Trophoblast cell (in vitro differentiated cells and primary cell): ENCODE measurements at regions not wholly inside any gene's neighbourhood (a gene's known extent, or its start where the extent isn't known, plus 50 kb on each side); places are given as distances from the start of the nearest gene placed in this dataset.
A peak's percentile ranks its signal among the peaks of the same experiment; 100 is the strongest.

Experiments
- DNase-seq, 2 donors: peaks; one replicate each; pipeline ENCODE4 v3.0.0-alpha.2; 2016
- H2AFZ ChIP-seq: 2 replicates; pipeline ENCODE4 v1.6.1; 2013; ENCODE audit warnings: low read length, moderate library complexity, mild to moderate bottlenecking; ENCODE audit not compliant: insufficient read depth, poor library complexity
- H2AK5ac ChIP-seq: 2 replicates; pipeline ENCODE4 v1.6.1; 2013; ENCODE audit warnings: mild to moderate bottlenecking, low read length
- H2BK120ac ChIP-seq: 2 replicates; pipeline ENCODE4 v1.6.1; 2013; ENCODE audit warnings: low read length, mild to moderate bottlenecking, moderate library complexity; ENCODE audit not compliant: insufficient read depth, poor library complexity
- H2BK12ac ChIP-seq: 2 replicates; pipeline ENCODE4 v1.6.1; 2013; ENCODE audit warnings: mild to moderate bottlenecking, low read length, moderate library complexity
- H2BK5ac ChIP-seq: 2 replicates; pipeline ENCODE4 v1.6.1; 2013; ENCODE audit warnings: low read length, low read depth, moderate library complexity, mild to moderate bottlenecking; ENCODE audit not compliant: poor library complexity
- H3K14ac ChIP-seq: 2 replicates; pipeline ENCODE4 v1.6.1; 2013; ENCODE audit warnings: mild to moderate bottlenecking, low read length
- H3K18ac ChIP-seq: 2 replicates; pipeline ENCODE4 v1.6.1; 2013; ENCODE audit warnings: mild to moderate bottlenecking, low read length
- H3K23ac ChIP-seq: 2 replicates; pipeline ENCODE4 v1.6.1; 2013; ENCODE audit warnings: low read length
- H3K27ac ChIP-seq: 2 replicates; pipeline ENCODE4 v1.5.1; 2013; ENCODE audit warnings: low read depth, mild to moderate bottlenecking, inconsistent platforms, low read length, moderate library complexity
- H3K27me3 ChIP-seq: 2 replicates; pipeline ENCODE4 v1.6.1; 2013; ENCODE audit warnings: inconsistent platforms, mild to moderate bottlenecking, low read length, moderate library complexity; ENCODE audit not compliant: insufficient read depth
- H3K36me3 ChIP-seq, 2 experiments: 1 replicate in 1 of 2; 2 replicates in 1 of 2; pipeline ENCODE4 v1.6.1; 2013; ENCODE audit warnings: low read length in 2 of 2, mild to moderate bottlenecking in 2 of 2, moderate library complexity in 1 of 2; ENCODE audit not compliant: insufficient read depth in 2 of 2, control insufficient read depth in 1 of 2
- H3K4ac ChIP-seq: 2 replicates; pipeline ENCODE4 v1.6.1; 2013; ENCODE audit warnings: low read depth, mild to moderate bottlenecking, low read length, moderate library complexity
- H3K4me1 ChIP-seq, 2 experiments: 1 replicate in 1 of 2; 2 replicates in 1 of 2; pipeline ENCODE4 v1.6.1; 2013; ENCODE audit warnings: low read length in 2 of 2, mild to moderate bottlenecking in 2 of 2, moderate library complexity in 1 of 2; ENCODE audit not compliant: insufficient read depth in 2 of 2, control insufficient read depth in 1 of 2
- H3K4me2 ChIP-seq: 2 replicates; pipeline ENCODE4 v1.6.1; 2013; ENCODE audit warnings: inconsistent platforms, mild to moderate bottlenecking, low read length, moderate library complexity
- H3K4me3 ChIP-seq: 2 replicates; pipeline ENCODE4 v1.5.1; 2013; ENCODE audit warnings: mild to moderate bottlenecking, low read depth, low read length, inconsistent platforms
- H3K79me1 ChIP-seq: one replicate; pipeline ENCODE4 v1.6.1; 2013; ENCODE audit warnings: low read length
- H3K79me2 ChIP-seq: 2 replicates; pipeline ENCODE4 v1.6.1; 2013; ENCODE audit warnings: low read length, mild to moderate bottlenecking; ENCODE audit not compliant: control insufficient read depth, insufficient read depth, poor library complexity
- H3K9ac ChIP-seq: 2 replicates; pipeline ENCODE4 v1.6.1; 2013; ENCODE audit warnings: mild to moderate bottlenecking, low read length
- H3K9me3 ChIP-seq: 2 replicates; pipeline ENCODE4 v1.6.1; 2013; ENCODE audit warnings: low read depth, mild to moderate bottlenecking, control low read depth, inconsistent platforms, low read length; ENCODE audit not compliant: insufficient read depth
- H4K12ac ChIP-seq: 2 replicates; pipeline ENCODE4 v1.6.1; 2013; ENCODE audit warnings: low read depth, mild to moderate bottlenecking, low read length, moderate library complexity
- H4K8ac ChIP-seq: 2 replicates; pipeline ENCODE4 v1.6.1; 2013; ENCODE audit warnings: low read depth, mild to moderate bottlenecking, low read length, moderate library complexity
- H4K91ac ChIP-seq: one replicate; pipeline ENCODE4 v1.6.1; 2013; ENCODE audit warnings: low read depth, mild to moderate bottlenecking, low read length, moderate library complexity
- WGBS: extraction: QIAGEN DNeasy Blood & Tissue Kit; methylation state at CpG from one replicate; pipeline ENCODE4 v1.1.7; 2013; ENCODE audit warnings: missing lambda C conversion rate; ENCODE audit not compliant: insufficient read length, insufficient coverage; ENCODE audit errors: extremely low coverage; 5-methylcytosine and 5-hydroxymethylcytosine counted together

DNA sequence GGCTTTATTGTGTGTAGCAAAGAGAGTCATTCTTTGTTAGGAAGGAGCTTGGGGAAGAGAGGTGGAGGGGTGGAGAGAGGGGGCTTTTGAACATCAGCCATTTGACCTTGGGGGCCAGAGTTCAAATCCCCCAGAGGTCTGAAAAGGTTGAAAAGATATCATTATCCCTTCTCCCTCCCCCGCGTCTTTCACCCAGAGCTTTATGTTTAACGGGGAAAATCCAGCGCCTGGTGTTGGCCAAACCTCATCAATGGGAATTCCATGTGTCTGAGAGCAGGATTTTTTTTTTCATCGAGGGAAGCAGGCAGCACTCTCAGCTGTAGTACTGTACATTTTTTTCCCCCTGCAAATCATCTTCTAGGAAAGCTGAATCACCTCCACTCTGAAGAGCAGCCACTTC is 122.4 kb upstream of the HSD17B12 start:
- Histone ChIP-seq H3K18ac (no peak overlapping the region), H3K79me2 (no peaks in the 10 kb centered on the region), H4K8ac (no peak overlapping the region), H3K4ac (no peak overlapping the region), H4K91ac (no peak overlapping the region), H3K79me1 (no peaks in the 10 kb centered on the region), H2BK120ac (no peak overlapping the region), H3K4me1 (peaks cover 1 to 2% of the 10 kb centered on the region in 2 experiments), H2BK12ac (no peak overlapping the region), H2AK5ac (no peak overlapping the region), H3K27me3 (peaks cover 6% of the 10 kb centered on the region), H3K27ac (no peak overlapping the region), H2BK5ac (no peak overlapping the region), H2AFZ (no peak overlapping the region), H3K23ac (no peak overlapping the region), H3K9me3 (no peaks in the 10 kb centered on the region), H3K14ac (no peak overlapping the region), H3K4me3 (no peak overlapping the region), H4K12ac (no peak overlapping the region), H3K9ac (no peak overlapping the region), H3K36me3 (no peaks in the 10 kb centered on the region), H3K4me2 (no peak overlapping the region)
- WGBS, result no CpG with 5 or more reads among the region's 5 CpGs
- DNase-seq, result no peak

DNA sequence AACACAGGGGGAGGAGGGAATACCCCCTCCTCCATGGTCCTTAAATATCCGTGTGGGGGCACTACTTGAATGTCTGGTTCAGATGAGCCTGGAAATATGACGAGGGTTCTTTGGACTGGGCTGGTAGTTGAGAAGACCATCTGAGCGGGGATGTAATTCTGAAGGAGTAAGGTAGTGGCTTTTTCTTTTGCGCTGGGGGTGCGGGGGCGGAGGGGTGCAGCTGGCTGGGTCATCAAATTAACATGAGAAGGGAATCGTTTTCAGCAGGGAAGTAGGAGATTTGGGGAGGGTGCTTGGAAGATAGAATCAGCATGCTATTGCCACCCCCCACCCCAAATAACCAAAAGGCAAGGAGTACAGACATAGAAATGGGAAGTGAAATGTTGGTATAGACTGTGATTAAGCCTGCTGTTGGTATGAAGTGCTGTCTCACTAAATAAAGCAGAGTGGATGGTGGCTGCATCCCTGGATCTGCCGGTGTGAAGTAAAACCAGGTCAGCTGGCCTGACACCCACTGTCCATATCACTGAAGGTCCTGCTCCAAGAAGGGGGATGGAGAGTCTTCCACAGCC is 121.9 kb upstream of the HSD17B12 start:
- DNase-seq, result no peak
- no peak overlapping the region for H3K4me3 ChIP-seq
- no peaks in the 10 kb centered on the region for H3K36me3 ChIP-seq
- H4K91ac ChIP-seq, result no peak overlapping the region
- H3K23ac ChIP-seq, result no peak overlapping the region
- H3K79me1 ChIP-seq, result no peaks in the 10 kb centered on the region
- no peaks in the 10 kb centered on the region for H3K9me3 ChIP-seq
- no peak overlapping the region for H4K8ac ChIP-seq
- no peaks in the 10 kb centered on the region for H3K79me2 ChIP-seq
- H4K12ac ChIP-seq, result no peak overlapping the region
- no peak overlapping the region for H2AK5ac ChIP-seq
- peaks cover 6% of the 10 kb centered on the region for H3K27me3 ChIP-seq
- no peak overlapping the region for H2AFZ ChIP-seq
- no peak overlapping the region for H2BK120ac ChIP-seq
- H3K27ac ChIP-seq, result no peak overlapping the region
- H2BK12ac ChIP-seq, result no peak overlapping the region
- H2BK5ac ChIP-seq, result no peak overlapping the region
- H3K18ac ChIP-seq, result no peak overlapping the region
- no peak overlapping the region for H3K4ac ChIP-seq
- H3K14ac ChIP-seq, result no peak overlapping the region
- no peak overlapping the region for H3K9ac ChIP-seq
- no peaks in the 10 kb centered on the region for H3K4me1 ChIP-seq
- no peak overlapping the region for H3K4me2 ChIP-seq
- no CpG with 5 or more reads among the region's 8 CpGs for WGBS

DNA sequence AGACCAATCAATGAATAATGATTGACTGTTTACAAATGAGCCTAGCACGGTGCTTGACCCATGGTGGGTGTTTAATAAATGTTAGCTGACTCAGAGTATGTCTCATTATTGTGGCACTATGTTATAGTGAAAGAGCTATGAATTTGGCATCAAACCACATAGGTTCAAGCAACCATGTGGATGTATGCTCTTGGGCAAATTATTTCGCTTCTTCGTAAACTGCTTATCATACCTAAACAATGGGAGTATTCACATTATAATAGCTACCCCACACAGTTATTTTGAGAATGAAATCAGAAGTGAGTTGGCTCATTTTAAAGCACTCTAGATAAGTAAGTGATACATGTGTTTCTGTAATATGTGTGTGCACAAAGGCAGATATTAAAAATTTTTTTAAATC is 118.7 kb upstream of the HSD17B12 start:
- H4K12ac ChIP-seq, result no peak overlapping the region
- no peak overlapping the region for H3K4me2 ChIP-seq
- H3K27ac ChIP-seq, result no peak overlapping the region
- DNase-seq, result no peak
- no peak overlapping the region for H3K9ac ChIP-seq
- H3K27me3 ChIP-seq, result peaks cover 4% of the 10 kb centered on the region
- H2BK12ac ChIP-seq, result no peak overlapping the region
- H2AK5ac ChIP-seq, result no peak overlapping the region
- no peak overlapping the region for H3K4ac ChIP-seq
- no peak overlapping the region for H3K4me3 ChIP-seq
- no peaks in the 10 kb centered on the region for H3K36me3 ChIP-seq
- H3K79me2 ChIP-seq, result no peaks in the 10 kb centered on the region
- no peak overlapping the region for H3K14ac ChIP-seq
- no peak overlapping the region for H3K23ac ChIP-seq
- H3K9me3 ChIP-seq, result no peaks in the 10 kb centered on the region
- H3K18ac ChIP-seq, result no peak overlapping the region
- H3K4me1 ChIP-seq, result no peaks in the 10 kb centered on the region
- no peak overlapping the region for H4K8ac ChIP-seq
- no peaks in the 10 kb centered on the region for H3K79me1 ChIP-seq
- H2AFZ ChIP-seq, result no peak overlapping the region
- no peak overlapping the region for H2BK120ac ChIP-seq
- H2BK5ac ChIP-seq, result no peak overlapping the region
- H4K91ac ChIP-seq, result no peak overlapping the region
- WGBS, result no CpG with 5 or more reads among the region's 3 CpGs

DNA sequence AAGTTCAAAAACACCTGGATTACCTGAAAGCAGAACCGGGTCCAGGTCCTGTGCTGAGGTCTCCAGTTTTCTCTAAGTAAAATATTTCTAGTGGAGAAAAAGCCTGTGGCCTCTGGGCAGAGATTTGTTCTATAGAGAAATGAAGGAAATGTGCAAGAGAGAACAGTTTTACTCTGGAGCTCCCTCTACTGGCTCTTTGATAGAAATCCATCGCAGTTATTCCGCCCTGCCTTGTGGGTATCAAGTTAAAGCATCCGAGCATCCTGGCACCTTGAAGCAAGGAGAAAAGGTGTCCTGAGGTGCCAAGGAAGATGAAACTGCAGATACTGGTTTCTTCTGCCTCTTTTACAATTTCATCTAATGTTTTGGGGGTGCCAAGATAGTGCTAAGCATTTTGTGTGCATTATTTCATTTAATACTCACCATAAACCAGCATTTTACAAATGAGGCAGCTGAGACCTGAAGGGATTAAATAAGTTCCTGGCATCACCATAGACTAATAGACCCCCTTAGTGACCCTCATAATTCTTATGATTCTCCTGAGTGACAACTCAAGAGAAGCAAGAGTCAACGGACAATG is 113.1 kb upstream of the HSD17B12 start:
- no peak overlapping the region for H3K4me3 ChIP-seq
- H4K8ac ChIP-seq, result no peak overlapping the region
- no peak overlapping the region for H3K4ac ChIP-seq
- no peaks in the 10 kb centered on the region for H3K36me3 ChIP-seq
- no peak overlapping the region for H3K14ac ChIP-seq
- H3K4me1 ChIP-seq, result no peaks in the 10 kb centered on the region
- no peak overlapping the region for H3K18ac ChIP-seq
- H4K12ac ChIP-seq, result no peak overlapping the region
- no peaks in the 10 kb centered on the region for H3K79me2 ChIP-seq
- no peak overlapping the region for H4K91ac ChIP-seq
- no peak overlapping the region for H3K27ac ChIP-seq
- no peaks in the 10 kb centered on the region for H3K27me3 ChIP-seq
- WGBS, result no CpG with 5 or more reads among the region's 5 CpGs
- H3K4me2 ChIP-seq, result no peak overlapping the region
- H3K9ac ChIP-seq, result no peak overlapping the region
- H3K79me1 ChIP-seq, result no peaks in the 10 kb centered on the region
- H2BK5ac ChIP-seq, result no peak overlapping the region
- H2AK5ac ChIP-seq, result no peak overlapping the region
- H2AFZ ChIP-seq, result no peak overlapping the region
- no peak overlapping the region for H3K23ac ChIP-seq
- no peak overlapping the region for H2BK12ac ChIP-seq
- no peak overlapping the region for H2BK120ac ChIP-seq
- H3K9me3 ChIP-seq, result peaks cover 2% of the 10 kb centered on the region
- peak in 1 of 2 donors; percentile 75 for DNase-seq
